Caco-2 (cell line): ENCODE measurements at regions not wholly inside any gene's neighbourhood (a gene's known extent, or its start where the extent isn't known, plus 50 kb on each side); places are given as distances from the start of the nearest gene placed in this dataset.

Experiments used
- BruUV-seq: library from RNA; stranded (reverse); fragments of 400-500 nt; replicated peaks from 2 replicates; lab custom pipeline; 2021; lab: Mats Ljungman, UMichigan
- CTCF ChIA-PET: fragments of 300-600 bp; sonication (Branson Sonifier 250); formaldehyde crosslinking; loops from one replicate; lab custom pipeline; 2022; ENCODE audit warnings: antibody characterized with exemption; lab: Charles Lee
- POLR2A ChIA-PET: fragments of 300-600 bp; sonication (Branson Sonifier 250); formaldehyde crosslinking; loops from one replicate; lab custom pipeline; 2022; ENCODE audit warnings: antibody characterized with exemption; lab: Charles Lee
- DNase-seq, 2 experiments: peaks; one replicate each; pipeline versions ENCODE4 v3.0.0 to v3.0.0-alpha.2; 2020 to 2022
- H3K27me3 ChIP-seq: replicated peaks from 2 replicates; pipeline ENCODE4 v1.6.0; 2011; ENCODE audit warnings: low read length; ENCODE audit not compliant: control insufficient read depth, insufficient read depth
- H3K36me3 ChIP-seq: 2 replicates; pipeline ENCODE4 v1.5.1; 2011; ENCODE audit warnings: low read length; ENCODE audit not compliant: control insufficient read depth, insufficient read depth
- H3K4me1 ChIP-seq: fragments of 250-450 bp; sonication (Bioruptor Pico); 2 replicates; pipeline ENCODE4 v1.5.1; 2020; ENCODE audit warnings: mild to moderate bottlenecking
- H3K4me3 ChIP-seq: 2 replicates; pipeline ENCODE4 v1.5.1; 2011; ENCODE audit warnings: low read depth, mild to moderate bottlenecking, control low read depth, low read length
- H3K9me3 ChIP-seq: fragments of 250-450 bp; sonication (Bioruptor Pico); 2 replicates; pipeline ENCODE4 v1.5.1; 2020; ENCODE audit warnings: mild to moderate bottlenecking, moderate library complexity
- H3K27ac Mint-ChIP-seq: one replicate; pipeline ENCODE4 v1.8.0; 2022; ENCODE audit warnings: mixed read lengths; ENCODE audit not compliant: unreplicated experiment
- H3K27me3 Mint-ChIP-seq: one replicate; pipeline ENCODE4 v1.8.0; 2022; ENCODE audit warnings: mixed read lengths; ENCODE audit not compliant: insufficient read depth, unreplicated experiment
- H3K36me3 Mint-ChIP-seq: one replicate; pipeline ENCODE4 v1.8.0; 2022; ENCODE audit warnings: mild to moderate bottlenecking, mixed read lengths; ENCODE audit not compliant: insufficient read depth, unreplicated experiment
- H3K4me1 Mint-ChIP-seq: one replicate; pipeline ENCODE4 v1.8.0; 2022; ENCODE audit warnings: low read depth, mixed read lengths; ENCODE audit not compliant: unreplicated experiment
- H3K4me3 Mint-ChIP-seq: one replicate; pipeline ENCODE4 v1.8.0; 2022; ENCODE audit warnings: mild to moderate bottlenecking, moderate library complexity, mixed read lengths; ENCODE audit not compliant: unreplicated experiment
- H3K9me3 Mint-ChIP-seq: one replicate; pipeline ENCODE4 v1.8.0; 2022; ENCODE audit warnings: mixed read lengths; ENCODE audit not compliant: unreplicated experiment
- CTCF ChIP-seq, 2 experiments: fragments of 200-600 bp in 1 of 2; IDR thresholded peaks; 1 replicate in 1 of 2; 2 replicates in 1 of 2; pipeline versions ENCODE4 v1.5.1 to v1.8.0; 2011 to 2022; ENCODE audit warnings: antibody characterized with exemption in 1 of 2, control low read depth in 1 of 2, inconsistent platforms in 1 of 2, low read depth in 1 of 2, low read length in 1 of 2, mild to moderate bottlenecking in 1 of 2, moderate library complexity in 1 of 2; ENCODE audit not compliant: insufficient read depth in 1 of 2, severe bottlenecking in 1 of 2, unreplicated experiment in 1 of 2
- intact Hi-C: fragments of 100-400 bp; cut with micrococcal nuclease; formaldehyde crosslinking; loops from one replicate; pipeline ENCODE4 v1.10.0; 2022; ENCODE audit not compliant: unreplicated experiment

GRCh38 chr15:69546182-69546581 is 93.6 kb downstream of the RPLP1 start:
- Mint-ChIP-seq H3K9me3 (peaks cover 5% of the 10 kb centered on the region), H3K36me3 (no peaks in the 10 kb centered on the region), H3K27me3 (peaks cover 9% of the 10 kb centered on the region), H3K4me3 (no peak overlapping the region), H3K27ac (no peak overlapping the region), H3K4me1 (no peaks in the 10 kb centered on the region)
- TF ChIP-seq CTCF (IDR thresholded peaks at IDR 0.05; ENCODE audit: insufficient read depth in 1 of 2, low read depth in 1 of 2, low read length in 1 of 2, severe bottlenecking in 1 of 2, unreplicated experiment in 1 of 2): no peak
- BruUV-seq: no TSS peak
- no peak overlapping the region for H3K4me3 ChIP-seq
- peaks cover 4% of the 10 kb centered on the region for H3K9me3 ChIP-seq
- no peak for DNase-seq
- intact Hi-C loops: no loop called here
- POLR2A ChIA-PET: no interaction called here
- CTCF ChIA-PET: no interaction called here
- H3K27me3 ChIP-seq: no peaks in the 10 kb centered on the region
- no peaks in the 10 kb centered on the region for H3K36me3 ChIP-seq
- H3K4me1 ChIP-seq: no peaks in the 10 kb centered on the region

- no peaks in the 10 kb centered on the region for H3K36me3 ChIP-seq
- Mint-ChIP-seq H3K27me3 (peaks cover 12% of the 10 kb centered on the region), H3K36me3 (no peaks in the 10 kb centered on the region), H3K9me3 (peaks cover 19% of the 10 kb centered on the region), H3K4me1 (no peaks in the 10 kb centered on the region), H3K4me3 (no peak overlapping the region), H3K27ac (no peak overlapping the region)
- no peaks in the 10 kb centered on the region for H3K27me3 ChIP-seq
- ChIA-PET CTCF (no interaction called here), POLR2A (no interaction called here)
- BruUV-seq: no TSS peak
- intact Hi-C loops: no loop called here
- H3K4me3 ChIP-seq: no peak overlapping the region
- H3K4me1 ChIP-seq: peaks cover 3% of the 10 kb centered on the region
- TF ChIP-seq CTCF (IDR thresholded peaks at IDR 0.05; ENCODE audit: insufficient read depth in 1 of 2, low read depth in 1 of 2, low read length in 1 of 2, severe bottlenecking in 1 of 2, unreplicated experiment in 1 of 2): no peak
- no peak for DNase-seq
- peaks cover 28% of the 10 kb centered on the region for H3K9me3 ChIP-seq
Measured at GRCh38 chr15:69548395-69549180, 96.0 kb downstream of the RPLP1 start.

GRCh38 chr15:69551391-69552056 is 98.9 kb downstream of the RPLP1 start:
- Histone ChIP-seq H3K27me3 (no peaks in the 10 kb centered on the region), H3K36me3 (no peaks in the 10 kb centered on the region), H3K9me3 (peaks cover 29% of the 10 kb centered on the region), H3K4me1 (peaks cover 27% of the 10 kb centered on the region), H3K4me3 (no peak overlapping the region)
- DNase-seq: no peak
- no TSS peak for BruUV-seq
- TF ChIP-seq CTCF (IDR thresholded peaks at IDR 0.05; ENCODE audit: insufficient read depth in 1 of 2, low read depth in 1 of 2, low read length in 1 of 2, severe bottlenecking in 1 of 2, unreplicated experiment in 1 of 2): no peak
- no peaks in the 10 kb centered on the region for H3K36me3 Mint-ChIP-seq
- intact Hi-C loops: no loop called here
- H3K4me1 Mint-ChIP-seq: peaks cover 10% of the 10 kb centered on the region
- H3K27me3 Mint-ChIP-seq: peaks cover 12% of the 10 kb centered on the region
- no peak overlapping the region for H3K4me3 Mint-ChIP-seq
- no peak overlapping the region for H3K27ac Mint-ChIP-seq
- ChIA-PET POLR2A (no interaction called here), CTCF (no interaction called here)
- peaks cover 19% of the 10 kb centered on the region for H3K9me3 Mint-ChIP-seq
